ENCODE measurements at regions not wholly inside any gene's neighbourhood (a gene's known extent, or its start where the extent isn't known, plus 50 kb on each side); places are given as distances from the start of the nearest gene placed in this dataset.
A peak's percentile ranks its signal among the peaks of the same experiment; 100 is the strongest.

GRCh38 chr5:64074533-64074932, 91.1 kb upstream of the RNF180 start:
- Histone ChIP-seq H2AFZ (ENCODE audit: low read length) (no peak overlapping the region), H3K27ac (ENCODE audit: extremely low read length, insufficient read depth, low read length) (no peak overlapping the region), H3K9ac (ENCODE audit: insufficient read depth, low read depth, low read length) (no peak overlapping the region), H3K27me3 (ENCODE audit: control insufficient read depth in 1 of 2, insufficient read depth in 2 of 2, low read length in 2 of 2) (no peaks in the 10 kb centered on the region), H3K36me3 (replicated peaks in 1 of 2; ENCODE audit: control insufficient read depth in 1 of 2, insufficient read depth in 2 of 2, low read length in 2 of 2) (no peaks in the 10 kb centered on the region), H3K4me1 (ENCODE audit: insufficient read depth, low read length) (no peaks in the 10 kb centered on the region), H4K20me1 (ENCODE audit: insufficient read depth, low read length) (no peaks in the 10 kb centered on the region), H3K4me3 (replicated peaks in 1 of 3; ENCODE audit: insufficient read depth in 1 of 3, low read depth in 2 of 3, low read length in 3 of 3) (no peak overlapping the region), H3K4me2 (ENCODE audit: low read depth, low read length) (no peak overlapping the region), H3K9me3 (ENCODE audit: low read length) (no peaks in the 10 kb centered on the region), H3K79me2 (ENCODE audit: insufficient read depth, low read length) (no peaks in the 10 kb centered on the region)
- intact Hi-C loops (cut with micrococcal nuclease; ENCODE audit: unreplicated experiment) (loop anchor here (2.0 kb wide), 1 partner anchor 134 kb away; no protein-coding TSS in a partner anchor), in situ Hi-C loops (cut with HindIII; ENCODE audit: extremely low pct_ligation_motif_present, low pct_unique_long_range_greater_than_20kb) (no loop called here)
- no TSS peak for BruUV-seq (replicated peaks)
- POLR2A ChIA-PET, result no interaction called here
- DNase-seq (ENCODE audit: low spot score), result peak; percentile 21
- TF ChIP-seq, protein P1, sequence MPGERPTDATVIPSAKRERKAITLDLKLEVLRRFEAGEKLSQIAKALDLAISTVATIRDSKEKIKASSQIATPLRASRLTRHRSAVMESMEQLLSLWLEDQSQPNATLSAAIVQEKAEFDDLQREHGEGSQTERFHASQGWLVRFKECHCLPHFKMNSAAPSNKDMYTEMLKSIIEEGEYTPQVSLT (CRISPR knock-in tag; IDR thresholded peaks at IDR 0.05; ENCODE audit: borderline replicate concordance, low read depth), result no peak
- TF ChIP-seq STAG1 (CRISPR knock-in tag; IDR thresholded peaks at IDR 0.05) (peak; percentile 34), KDM5B (CRISPR knock-in tag; IDR thresholded peaks at IDR 0.05; ENCODE audit: borderline replicate concordance) (no peak), NFKB2 (CRISPR knock-in tag; IDR thresholded peaks at IDR 0.05; ENCODE audit: borderline replicate concordance) (no peak), TOPORS (CRISPR knock-in tag; IDR thresholded peaks at IDR 0.05) (no peak)
- TF ChIP-seq, protein P2, sequence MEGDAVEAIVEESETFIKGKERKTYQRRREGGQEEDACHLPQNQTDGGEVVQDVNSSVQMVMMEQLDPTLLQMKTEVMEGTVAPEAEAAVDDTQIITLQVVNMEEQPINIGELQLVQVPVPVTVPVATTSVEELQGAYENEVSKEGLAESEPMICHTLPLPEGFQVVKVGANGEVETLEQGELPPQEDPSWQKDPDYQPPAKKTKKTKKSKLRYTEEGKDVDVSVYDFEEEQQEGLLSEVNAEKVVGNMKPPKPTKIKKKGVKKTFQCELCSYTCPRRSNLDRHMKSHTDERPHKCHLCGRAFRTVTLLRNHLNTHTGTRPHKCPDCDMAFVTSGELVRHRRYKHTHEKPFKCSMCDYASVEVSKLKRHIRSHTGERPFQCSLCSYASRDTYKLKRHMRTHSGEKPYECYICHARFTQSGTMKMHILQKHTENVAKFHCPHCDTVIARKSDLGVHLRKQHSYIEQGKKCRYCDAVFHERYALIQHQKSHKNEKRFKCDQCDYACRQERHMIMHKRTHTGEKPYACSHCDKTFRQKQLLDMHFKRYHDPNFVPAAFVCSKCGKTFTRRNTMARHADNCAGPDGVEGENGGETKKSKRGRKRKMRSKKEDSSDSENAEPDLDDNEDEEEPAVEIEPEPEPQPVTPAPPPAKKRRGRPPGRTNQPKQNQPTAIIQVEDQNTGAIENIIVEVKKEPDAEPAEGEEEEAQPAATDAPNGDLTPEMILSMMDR (CRISPR knock-in tag; IDR thresholded peaks at IDR 0.05), result peak; percentile 61
- FAIRE-seq, result peak; percentile 28
- CTCF ChIA-PET (ENCODE audit: low intra/inter-chr PET ratio, low total read pairs), result interaction anchor here (1.2 kb wide), 1 partner anchor 537 kb away, joined by 4 read pairs; no protein-coding TSS in a partner anchor
- 0% methylated on average over 2 of the region's 2 CpGs for WGBS (ENCODE audit: low lambda C conversion rate)
- ATAC-seq, result peak; percentile 72

GRCh38 chr5:64069486-64069885, 96.2 kb upstream of the RNF180 start:
- DNase-seq (ENCODE audit: low spot score) (no peak), FAIRE-seq (no peak), ATAC-seq (no peak)
- Histone ChIP-seq H3K4me1 (ENCODE audit: insufficient read depth, low read length) (no peaks in the 10 kb centered on the region), H3K4me2 (ENCODE audit: low read depth, low read length) (no peak overlapping the region), H3K4me3 (replicated peaks in 1 of 3; ENCODE audit: insufficient read depth in 1 of 3, low read depth in 2 of 3, low read length in 3 of 3) (no peak overlapping the region), H3K9ac (ENCODE audit: insufficient read depth, low read depth, low read length) (no peak overlapping the region), H3K27me3 (ENCODE audit: control insufficient read depth in 1 of 2, insufficient read depth in 2 of 2, low read length in 2 of 2) (no peaks in the 10 kb centered on the region), H4K20me1 (ENCODE audit: insufficient read depth, low read length) (no peaks in the 10 kb centered on the region), H3K36me3 (replicated peaks in 1 of 2; ENCODE audit: control insufficient read depth in 1 of 2, insufficient read depth in 2 of 2, low read length in 2 of 2) (no peaks in the 10 kb centered on the region), H3K79me2 (ENCODE audit: insufficient read depth, low read length) (no peaks in the 10 kb centered on the region), H3K9me3 (ENCODE audit: low read length) (no peaks in the 10 kb centered on the region), H3K27ac (ENCODE audit: extremely low read length, insufficient read depth, low read length) (no peak overlapping the region), H2AFZ (ENCODE audit: low read length) (no peak overlapping the region)
- CTCF ChIA-PET (ENCODE audit: low intra/inter-chr PET ratio, low total read pairs), result no interaction called here
- in situ Hi-C loops (cut with HindIII; ENCODE audit: extremely low pct_ligation_motif_present, low pct_unique_long_range_greater_than_20kb), result no loop called here
- intact Hi-C loops (cut with micrococcal nuclease; ENCODE audit: unreplicated experiment), result no loop called here
- no TSS peak for BruUV-seq (replicated peaks)
- POLR2A ChIA-PET, result no interaction called here
- no peak for TF ChIP-seq BRD4 (CRISPR knock-in tag; IDR thresholded peaks at IDR 0.05)
- no peak for TF ChIP-seq ZNF225 (CRISPR knock-in tag; IDR thresholded peaks at IDR 0.05)
- no peak for TF ChIP-seq ZKSCAN5 (CRISPR knock-in tag; IDR thresholded peaks at IDR 0.05)

Measured in HepG2 (cell line).